HepG2 (cell line): ENCODE measurements at regions not wholly inside any gene's neighbourhood (a gene's known extent, or its start where the extent isn't known, plus 50 kb on each side); places are given as distances from the start of the nearest gene placed in this dataset.

Experiments
- ATAC-seq: fragments of 200-7000 bp; cut with Tn5 transposase; 3 replicates; pipeline ENCODE4 v1.9.1; 2020; ENCODE audit warnings: mild to moderate bottlenecking, moderate library complexity
- BruUV-seq: library from RNA; stranded (reverse); fragments of 400-500 nt; replicated peaks from 2 replicates; lab custom pipeline; 2021; lab: Mats Ljungman, UMichigan
- CTCF ChIA-PET: fragments of 300-600 bp; formaldehyde crosslinking; extraction: SDS; loops from one replicate; lab custom pipeline; 2021; ENCODE audit warnings: low total read pairs, inconsistent platforms, low intra/inter-chr PET ratio; lab: Yijun Ruan, JAX
- POLR2A ChIA-PET: fragments of 350-600 bp; sonication (Branson Sonifier 250); formaldehyde crosslinking; loops from one replicate; lab custom pipeline; 2020; ENCODE audit warnings: antibody characterized with exemption, inconsistent platforms; lab: Yijun Ruan, JAX
- DNase-seq: peaks from one replicate; pipeline ENCODE4 v3.0.0-alpha.2; 2015; ENCODE audit warnings: low spot score
- FAIRE-seq: peaks from 3 replicates; lab custom pipeline; 2011; peaks lifted over from hg19 to GRCh38; lab: Jason Lieb, UNC
- H2AFZ ChIP-seq: one replicate; pipeline ENCODE4 v1.6.1; 2011; ENCODE audit warnings: low read length, inconsistent platforms
- H3K27ac ChIP-seq: fragments of 300-600 bp; 3 replicates; pipeline ENCODE4 v1.8.0; 2011; ENCODE audit warnings: mixed run types, mild to moderate bottlenecking, mixed read lengths, low read length, inconsistent platforms; ENCODE audit not compliant: insufficient read depth; ENCODE audit errors: extremely low read length
- H3K27me3 ChIP-seq, 2 experiments: fragments of 200-600 bp in 1 of 2; 2 replicates in 1 of 2; 3 replicates in 1 of 2; pipeline versions ENCODE4 v1.6.0 to v1.8.0; 2011; ENCODE audit warnings: low read length in 2 of 2, mild to moderate bottlenecking in 2 of 2, moderate library complexity in 2 of 2, inconsistent platforms in 1 of 2; ENCODE audit not compliant: insufficient read depth in 2 of 2, control insufficient read depth in 1 of 2
- H3K36me3 ChIP-seq, 2 experiments: fragments of 200-600 bp in 1 of 2; replicated peaks in 1 of 2; 2 replicates in 1 of 2; 3 replicates in 1 of 2; pipeline versions ENCODE4 v1.5.1 to v1.8.0; 2011; ENCODE audit warnings: low read length in 2 of 2, inconsistent platforms in 1 of 2; ENCODE audit not compliant: insufficient read depth in 2 of 2, control insufficient read depth in 1 of 2
- H3K4me1 ChIP-seq: 2 replicates; pipeline ENCODE4 v1.5.1; 2012; ENCODE audit warnings: low read length, inconsistent platforms; ENCODE audit not compliant: insufficient read depth
- H3K4me2 ChIP-seq: 2 replicates; pipeline ENCODE4 v1.6.0; 2011; ENCODE audit warnings: low read depth, low read length, inconsistent platforms
- H3K4me3 ChIP-seq, 3 experiments: fragments of 200-600 bp in 1 of 3; sonication (generic), shearing (Covaris generic) in 1 of 3; replicated peaks in 1 of 3; 2 replicates each; pipeline ENCODE4 v1.5.1; 2011 to 2016; ENCODE audit warnings: low read length in 3 of 3, inconsistent platforms in 2 of 3, low read depth in 2 of 3, mild to moderate bottlenecking in 2 of 3, control low read depth in 1 of 3, mixed read lengths in 1 of 3; ENCODE audit not compliant: insufficient read depth in 1 of 3
- H3K79me2 ChIP-seq: one replicate; pipeline ENCODE4 v1.6.1; 2011; ENCODE audit warnings: low read length, inconsistent platforms; ENCODE audit not compliant: insufficient read depth
- H3K9ac ChIP-seq: 2 replicates; pipeline ENCODE4 v1.6.0; 2011; ENCODE audit warnings: mild to moderate bottlenecking, low read depth, low read length, inconsistent platforms; ENCODE audit not compliant: insufficient read depth
- H3K9me3 ChIP-seq: 2 replicates; pipeline ENCODE4 v1.5.1; 2012; ENCODE audit warnings: mild to moderate bottlenecking, low read length
- H4K20me1 ChIP-seq: 2 replicates; pipeline ENCODE4 v1.6.0; 2011; ENCODE audit warnings: inconsistent platforms, mild to moderate bottlenecking, low read length, moderate library complexity; ENCODE audit not compliant: insufficient read depth
- AKNA ChIP-seq: sonication (generic); formaldehyde crosslinking; IDR thresholded peaks from 2 replicates; pipeline ENCODE4 v1.4.0; 2020; ENCODE audit warnings: missing genetic modification reagents, borderline replicate concordance
- FOXA3 ChIP-seq: IDR thresholded peaks from 2 replicates; pipeline ENCODE4 v1.6.1; 2016; ENCODE audit warnings: missing genetic modification reagents, missing compliant biosample characterization
- HES4 ChIP-seq: sonication (generic); formaldehyde crosslinking; IDR thresholded peaks from 2 replicates; pipeline ENCODE4 v1.9.0; 2021; ENCODE audit warnings: mild to moderate bottlenecking, missing genetic modification reagents, borderline replicate concordance
- KLF13 ChIP-seq: sonication (generic); formaldehyde crosslinking; IDR thresholded peaks from 2 replicates; pipeline ENCODE4 v1.4.0; 2020; ENCODE audit warnings: mild to moderate bottlenecking, missing genetic modification reagents
- TMF1 ChIP-seq: sonication (generic); formaldehyde crosslinking; IDR thresholded peaks from 2 replicates; pipeline ENCODE4 v1.8.1; 2022; ENCODE audit warnings: low read depth, missing genetic modification reagents
- ZBTB49 ChIP-seq: sonication (generic); formaldehyde crosslinking; IDR thresholded peaks from 2 replicates; pipeline ENCODE4 v1.4.0; 2020; ENCODE audit warnings: missing genetic modification reagents, borderline replicate concordance
- ZNF577 ChIP-seq: sonication (generic); formaldehyde crosslinking; IDR thresholded peaks from 2 replicates; pipeline ENCODE4 v1.4.0; 2020; ENCODE audit warnings: mild to moderate bottlenecking, low read depth, missing genetic modification reagents, borderline replicate concordance
- WGBS: methylation state at CpG from one replicate; pipeline ENCODE4 v1.1.6; 2017; ENCODE audit warnings: low lambda C conversion rate; 5-methylcytosine and 5-hydroxymethylcytosine counted together
- in situ Hi-C: cut with HindIII; loops from 2 replicates; pipeline ENCODE4 v1.10.0; 2017; ENCODE audit warnings: low pct_unique_long_range_greater_than_20kb; ENCODE audit not compliant: extremely low pct_ligation_motif_present
- intact Hi-C: fragments of 100-400 bp; cut with micrococcal nuclease; formaldehyde crosslinking; loops from one replicate; pipeline ENCODE4 v1.10.0; 2022; ENCODE audit not compliant: unreplicated experiment
- TF ChIP-seq, protein P1 (sequence below): sonication (generic); formaldehyde crosslinking; IDR thresholded peaks from 2 replicates; pipeline ENCODE4 v1.4.0; 2020; ENCODE audit warnings: missing genetic modification reagents
- TF ChIP-seq, protein P2 (sequence below): sonication (generic); formaldehyde crosslinking; IDR thresholded peaks from 2 replicates; pipeline ENCODE4 v1.9.0; 2022; ENCODE audit warnings: low read depth, missing genetic modification reagents

DNA sequence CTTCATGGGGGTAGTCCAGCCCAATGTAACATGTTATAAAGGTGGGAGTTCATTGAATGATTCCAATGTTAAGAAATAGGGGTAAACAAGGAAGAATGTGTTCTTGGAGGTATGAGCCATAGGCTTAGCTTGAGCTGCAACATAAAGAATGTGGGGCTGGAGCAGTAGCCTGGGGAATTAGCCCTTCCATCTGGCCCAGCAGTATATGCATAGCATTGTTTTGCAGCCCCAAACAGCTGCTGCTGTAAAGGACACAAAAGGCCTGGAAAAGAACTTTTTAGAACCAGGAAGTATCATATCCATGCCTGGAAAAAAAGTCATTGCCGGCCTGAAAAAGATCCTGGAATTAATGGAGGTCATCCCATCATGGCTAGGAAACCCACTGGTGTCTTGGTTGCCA, 55.8 kb upstream of the SMARCA2 start (continued):
- TF ChIP-seq, protein P1, sequence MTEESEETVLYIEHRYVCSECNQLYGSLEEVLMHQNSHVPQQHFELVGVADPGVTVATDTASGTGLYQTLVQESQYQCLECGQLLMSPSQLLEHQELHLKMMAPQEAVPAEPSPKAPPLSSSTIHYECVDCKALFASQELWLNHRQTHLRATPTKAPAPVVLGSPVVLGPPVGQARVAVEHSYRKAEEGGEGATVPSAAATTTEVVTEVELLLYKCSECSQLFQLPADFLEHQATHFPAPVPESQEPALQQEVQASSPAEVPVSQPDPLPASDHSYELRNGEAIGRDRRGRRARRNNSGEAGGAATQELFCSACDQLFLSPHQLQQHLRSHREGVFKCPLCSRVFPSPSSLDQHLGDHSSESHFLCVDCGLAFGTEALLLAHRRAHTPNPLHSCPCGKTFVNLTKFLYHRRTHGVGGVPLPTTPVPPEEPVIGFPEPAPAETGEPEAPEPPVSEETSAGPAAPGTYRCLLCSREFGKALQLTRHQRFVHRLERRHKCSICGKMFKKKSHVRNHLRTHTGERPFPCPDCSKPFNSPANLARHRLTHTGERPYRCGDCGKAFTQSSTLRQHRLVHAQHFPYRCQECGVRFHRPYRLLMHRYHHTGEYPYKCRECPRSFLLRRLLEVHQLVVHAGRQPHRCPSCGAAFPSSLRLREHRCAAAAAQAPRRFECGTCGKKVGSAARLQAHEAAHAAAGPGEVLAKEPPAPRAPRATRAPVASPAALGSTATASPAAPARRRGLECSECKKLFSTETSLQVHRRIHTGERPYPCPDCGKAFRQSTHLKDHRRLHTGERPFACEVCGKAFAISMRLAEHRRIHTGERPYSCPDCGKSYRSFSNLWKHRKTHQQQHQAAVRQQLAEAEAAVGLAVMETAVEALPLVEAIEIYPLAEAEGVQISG (CRISPR knock-in tag) = no peak
- TF ChIP-seq, all 625 proteins: peak for 0

DNA sequence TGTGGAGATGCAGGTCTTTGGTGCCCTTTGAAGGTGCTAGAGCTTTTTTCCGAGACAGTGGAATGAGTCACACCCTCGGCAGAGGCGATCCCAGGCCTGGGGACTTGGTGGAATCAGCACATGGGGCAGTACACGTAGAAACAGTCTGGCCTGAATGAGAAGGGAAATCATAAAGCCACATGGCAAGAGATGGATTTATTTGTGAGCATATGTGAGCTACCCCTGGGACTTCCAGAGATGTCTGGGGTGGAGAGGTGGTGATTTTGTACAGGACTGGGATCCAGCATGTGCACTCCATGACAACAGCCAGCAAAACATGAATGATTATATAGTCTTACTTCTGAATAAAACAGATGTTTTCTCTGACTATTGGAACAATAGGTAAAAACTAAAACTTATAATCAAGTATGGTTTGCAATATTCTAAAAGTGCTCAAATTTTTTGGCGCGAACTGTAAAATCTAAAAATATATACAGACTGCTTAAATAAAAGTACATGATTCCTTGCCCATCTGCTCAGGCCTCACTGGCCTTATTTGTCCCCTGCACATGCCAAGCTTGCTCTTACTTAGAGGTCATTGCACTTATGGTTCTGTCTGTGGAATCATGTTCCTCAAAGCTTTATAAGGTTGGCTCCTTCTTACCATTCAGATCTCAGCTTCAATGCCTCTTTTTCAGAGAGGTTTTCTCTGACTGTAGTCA, 54.7 kb upstream of the SMARCA2 start:
- Histone ChIP-seq H3K9me3 (no peaks in the 10 kb centered on the region), H3K4me3 (no peak overlapping the region), H3K4me2 (no peak overlapping the region), H3K4me1 (no peaks in the 10 kb centered on the region), H3K9ac (no peak overlapping the region), H3K36me3 (no peaks in the 10 kb centered on the region), H3K27me3 (no peaks in the 10 kb centered on the region; a peak in 1 of 5 replicates), H4K20me1 (no peaks in the 10 kb centered on the region), H3K27ac (no peak overlapping the region), H3K79me2 (no peaks in the 10 kb centered on the region), H2AFZ (no peak overlapping the region)
- ATAC-seq (no peak), DNase-seq (no peak), FAIRE-seq (no peak)
- ChIA-PET POLR2A (no interaction called here), CTCF (no interaction called here)
- intact Hi-C loops (no loop called here), in situ Hi-C loops (no loop called here)
- WGBS = 19% methylated on average over 6 of the region's 6 CpGs
- BruUV-seq = no TSS peak
- no peak for TF ChIP-seq KLF13 (CRISPR knock-in tag)
- no peak for TF ChIP-seq TMF1 (CRISPR knock-in tag)
- TF ChIP-seq HES4 = no peak
- no peak for TF ChIP-seq ZBTB49
- TF ChIP-seq, protein P2, sequence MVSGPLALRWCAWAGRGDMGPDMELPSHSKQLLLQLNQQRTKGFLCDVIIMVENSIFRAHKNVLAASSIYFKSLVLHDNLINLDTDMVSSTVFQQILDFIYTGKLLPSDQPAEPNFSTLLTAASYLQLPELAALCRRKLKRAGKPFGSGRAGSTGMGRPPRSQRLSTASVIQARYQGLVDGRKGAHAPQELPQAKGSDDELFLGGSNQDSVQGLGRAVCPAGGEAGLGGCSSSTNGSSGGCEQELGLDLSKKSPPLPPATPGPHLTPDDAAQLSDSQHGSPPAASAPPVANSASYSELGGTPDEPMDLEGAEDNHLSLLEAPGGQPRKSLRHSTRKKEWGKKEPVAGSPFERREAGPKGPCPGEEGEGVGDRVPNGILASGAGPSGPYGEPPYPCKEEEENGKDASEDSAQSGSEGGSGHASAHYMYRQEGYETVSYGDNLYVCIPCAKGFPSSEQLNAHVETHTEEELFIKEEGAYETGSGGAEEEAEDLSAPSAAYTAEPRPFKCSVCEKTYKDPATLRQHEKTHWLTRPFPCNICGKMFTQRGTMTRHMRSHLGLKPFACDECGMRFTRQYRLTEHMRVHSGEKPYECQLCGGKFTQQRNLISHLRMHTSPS = no peak
- no peak for TF ChIP-seq AKNA (CRISPR knock-in tag)
- TF ChIP-seq FOXA3 (CRISPR knock-in tag) = no peak
- TF ChIP-seq ZNF577 = no peak
